IPS DF 4.7 (cell line): ENCODE measurements at regions not wholly inside any gene's neighbourhood (a gene's known extent, or its start where the extent isn't known, plus 50 kb on each side); places are given as distances from the start of the nearest gene placed in this dataset.
"Not testable (repeated sequence)": the region's sequence is repeated elsewhere in the genome, so short reads cannot be mapped to it uniquely, and the experiment has no call there.

Experiments
- DNase-seq: peaks from one replicate; pipeline ENCODE4 v3.0.0-alpha.2; 2013; ENCODE audit warnings: low spot score; ENCODE audit errors: extremely low read depth

GRCh38 chr4:158313566-158313965, 103.3 kb downstream of the TMEM144 start:
- DNase-seq: no peak

GRCh38 chr4:158314756-158315487, 104.6 kb downstream of the TMEM144 start:
- DNase-seq: no peak

- no peak for DNase-seq
These were observed 105.4 kb downstream of the TMEM144 start for GRCh38 chr4:158315706-158316105.

- DNase-seq: no peak
These were observed 106.0 kb downstream of the TMEM144 start for GRCh38 chr4:158316264-158316663.

GRCh38 chr4:158319880-158320279, 109.6 kb downstream of the TMEM144 start:
- no peak for DNase-seq

GRCh38 chr4:158322109-158322508, 111.8 kb downstream of the TMEM144 start:
- no peak for DNase-seq

GRCh38 chr4:158327525-158327924, 117.2 kb downstream of the TMEM144 start:
- peak; percentile 41 for DNase-seq

- DNase-seq: no peak
These were observed 121.6 kb downstream of the TMEM144 start for GRCh38 chr4:158331863-158332262.

GRCh38 chr4:158333820-158334219, 123.5 kb downstream of the TMEM144 start:
- DNase-seq: peak; percentile 7

- DNase-seq: no peak
These were observed 131.6 kb downstream of the TMEM144 start for GRCh38 chr4:158341896-158342295.

- no peak for DNase-seq
These were observed 136.3 kb downstream of the TMEM144 start for GRCh38 chr4:158346576-158346975.

- no peak for DNase-seq
These were observed 137.3 kb downstream of the TMEM144 start for GRCh38 chr4:158347556-158347955.

- peak; percentile 9 for DNase-seq
These were observed 139.9 kb downstream of the TMEM144 start for GRCh38 chr4:158350161-158350560.

- DNase-seq: no peak
These were observed 143.4 kb downstream of the TMEM144 start for GRCh38 chr4:158353541-158354304.

- no peak for DNase-seq
These were observed 146.0 kb downstream of the TMEM144 start for GRCh38 chr4:158356301-158356700.

- DNase-seq: not testable (repeated sequence)
These were observed 153.7 kb upstream of the RXFP1 start for GRCh38 chr4:158367932-158368441.

- DNase-seq: no peak
These were observed 150.5 kb upstream of the RXFP1 start for GRCh38 chr4:158371158-158371557.

- DNase-seq: no peak
These were observed 147.4 kb upstream of the RXFP1 start for GRCh38 chr4:158374318-158374717.

GRCh38 chr4:158376106-158376840, 145.4 kb upstream of the RXFP1 start:
- no peak for DNase-seq

- no peak for DNase-seq
These were observed 137.3 kb upstream of the RXFP1 start for GRCh38 chr4:158384414-158384813.

GRCh38 chr4:158395343-158395742, 126.3 kb upstream of the RXFP1 start:
- no peak for DNase-seq

GRCh38 chr4:158395889-158396288, 125.8 kb upstream of the RXFP1 start:
- DNase-seq: no peak
